ENCODE measurements at regions not wholly inside any gene's neighbourhood (a gene's known extent, or its start where the extent isn't known, plus 50 kb on each side); places are given as distances from the start of the nearest gene placed in this dataset.

DNA sequence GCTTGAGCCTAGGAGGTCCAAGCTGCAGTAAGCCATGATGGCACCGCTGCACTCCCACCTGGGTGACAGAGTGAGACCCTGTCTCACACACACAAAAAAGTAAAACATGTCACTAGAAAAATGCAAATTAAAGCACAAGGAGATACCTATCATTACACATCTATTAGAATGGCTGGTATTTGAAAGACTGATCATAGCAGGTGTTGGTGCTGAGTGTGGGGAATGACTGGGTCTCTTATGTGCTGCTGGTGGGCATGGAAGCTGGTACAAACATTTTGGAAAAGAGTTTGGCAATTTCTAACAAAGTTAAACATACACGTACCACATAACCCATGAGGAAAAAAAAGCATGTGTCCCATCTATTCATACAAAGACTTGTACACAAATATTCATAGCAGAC, 142.1 kb upstream of the ZBTB40 start:
- TF ChIP-seq, protein P1, sequence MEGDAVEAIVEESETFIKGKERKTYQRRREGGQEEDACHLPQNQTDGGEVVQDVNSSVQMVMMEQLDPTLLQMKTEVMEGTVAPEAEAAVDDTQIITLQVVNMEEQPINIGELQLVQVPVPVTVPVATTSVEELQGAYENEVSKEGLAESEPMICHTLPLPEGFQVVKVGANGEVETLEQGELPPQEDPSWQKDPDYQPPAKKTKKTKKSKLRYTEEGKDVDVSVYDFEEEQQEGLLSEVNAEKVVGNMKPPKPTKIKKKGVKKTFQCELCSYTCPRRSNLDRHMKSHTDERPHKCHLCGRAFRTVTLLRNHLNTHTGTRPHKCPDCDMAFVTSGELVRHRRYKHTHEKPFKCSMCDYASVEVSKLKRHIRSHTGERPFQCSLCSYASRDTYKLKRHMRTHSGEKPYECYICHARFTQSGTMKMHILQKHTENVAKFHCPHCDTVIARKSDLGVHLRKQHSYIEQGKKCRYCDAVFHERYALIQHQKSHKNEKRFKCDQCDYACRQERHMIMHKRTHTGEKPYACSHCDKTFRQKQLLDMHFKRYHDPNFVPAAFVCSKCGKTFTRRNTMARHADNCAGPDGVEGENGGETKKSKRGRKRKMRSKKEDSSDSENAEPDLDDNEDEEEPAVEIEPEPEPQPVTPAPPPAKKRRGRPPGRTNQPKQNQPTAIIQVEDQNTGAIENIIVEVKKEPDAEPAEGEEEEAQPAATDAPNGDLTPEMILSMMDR (IDR thresholded peaks at IDR 0.05) = no peak
- no peak for TF ChIP-seq POLR2A (IDR thresholded peaks at IDR 0.05)

All from uterus (tissue), 2 donors.